ENCODE measurements at regions not wholly inside any gene's neighbourhood (a gene's known extent, or its start where the extent isn't known, plus 50 kb on each side); places are given as distances from the start of the nearest gene placed in this dataset.

DNA sequence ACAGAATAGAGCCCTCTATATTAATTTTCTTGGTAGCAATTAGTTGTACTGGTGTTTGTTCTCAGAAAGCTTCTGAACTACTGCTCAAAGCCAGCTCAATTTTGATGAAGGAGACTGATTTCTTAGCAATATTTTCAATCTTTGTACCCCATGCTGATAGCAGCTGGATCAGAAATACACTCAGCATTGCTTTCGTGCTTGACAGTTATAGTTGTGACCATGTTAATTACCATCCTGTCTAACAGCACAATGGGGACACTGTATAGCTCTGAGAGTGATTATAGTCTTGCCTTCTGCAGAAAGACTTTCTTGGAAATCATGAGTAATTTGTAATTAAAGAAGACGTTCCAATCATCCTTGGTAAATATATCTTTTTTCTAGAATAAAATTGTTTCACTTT is 79.7 kb upstream of the GNPDA2 start:
- DNase-seq (ENCODE audit: low spot score), result no peak
- intact Hi-C loops (cut with DNase I), result no loop called here

GRCh38 chr4:44804301-44804700 is 77.9 kb upstream of the GNPDA2 start:
- intact Hi-C loops (cut with DNase I), result no loop called here
- DNase-seq (ENCODE audit: low spot score) (no peak), ATAC-seq (no peak)

More for the DNA sequence above, 79.7 kb upstream of the GNPDA2 start:
- no peak for ATAC-seq

- intact Hi-C loops (cut with DNase I), result no loop called here
- DNase-seq (ENCODE audit: low spot score) (no peak), ATAC-seq (no peak)
These were observed 75.0 kb upstream of the GNPDA2 start for GRCh38 chr4:44801384-44801783.

DNA sequence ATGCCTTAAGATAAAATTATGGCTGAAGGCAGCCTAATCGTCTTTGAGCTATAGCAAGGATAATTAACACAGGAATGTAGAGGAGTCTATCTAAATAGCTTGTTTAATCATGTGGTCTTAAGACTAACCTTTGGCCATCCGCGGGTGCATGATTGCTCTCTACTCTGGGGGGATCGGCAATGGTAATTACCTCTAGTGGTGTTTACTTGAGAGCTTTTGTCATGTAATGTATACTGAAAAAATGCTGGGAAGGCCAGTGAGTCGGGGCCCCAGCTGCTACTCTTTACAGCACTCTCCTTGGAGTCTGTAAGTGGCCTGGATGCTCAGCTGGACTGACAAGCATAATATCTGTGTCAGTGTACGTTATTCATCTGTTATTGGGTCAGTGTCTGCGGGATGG is 65.5 kb upstream of the GNPDA2 start:
- intact Hi-C loops (cut with DNase I), result no loop called here
- ATAC-seq (no peak), DNase-seq (ENCODE audit: low spot score) (no peak)

DNA sequence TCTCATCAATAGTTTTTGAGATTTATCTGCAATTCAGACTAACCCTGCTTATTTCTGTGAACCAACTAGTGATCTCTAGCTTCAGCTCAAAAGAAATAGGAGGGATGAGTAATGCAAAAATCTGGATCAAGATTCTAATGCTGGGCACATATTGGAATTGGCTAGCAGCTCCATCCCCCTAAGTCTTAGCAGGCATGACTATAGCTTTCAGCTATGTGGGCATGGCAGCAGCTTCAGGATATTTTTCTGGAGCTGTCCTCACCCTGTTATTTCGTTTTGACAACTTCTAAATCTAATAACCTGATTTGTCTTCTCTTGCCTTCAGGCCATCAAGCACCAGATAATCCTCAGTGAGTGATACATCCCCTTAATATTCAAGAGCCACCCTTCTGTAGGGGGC is 50.8 kb upstream of the GNPDA2 start:
- no peak for DNase-seq (ENCODE audit: low spot score)
- no peak for ATAC-seq
- intact Hi-C loops (cut with DNase I), result no loop called here

Data from sciatic nerve (tissue), 2 donors.